Glomerular endothelial cell (primary cell): ENCODE measurements at regions not wholly inside any gene's neighbourhood (a gene's known extent, or its start where the extent isn't known, plus 50 kb on each side); places are given as distances from the start of the nearest gene placed in this dataset.
"Not testable (repeated sequence)": the region's sequence is repeated elsewhere in the genome, so short reads cannot be mapped to it uniquely, and the experiment has no call there.

Source experiments
- DNase-seq: peaks from one replicate; pipeline ENCODE4 v3.0.0-alpha.2; 2011; ENCODE audit warnings: low read depth, low spot score; ENCODE audit errors: extremely low read depth

DNA sequence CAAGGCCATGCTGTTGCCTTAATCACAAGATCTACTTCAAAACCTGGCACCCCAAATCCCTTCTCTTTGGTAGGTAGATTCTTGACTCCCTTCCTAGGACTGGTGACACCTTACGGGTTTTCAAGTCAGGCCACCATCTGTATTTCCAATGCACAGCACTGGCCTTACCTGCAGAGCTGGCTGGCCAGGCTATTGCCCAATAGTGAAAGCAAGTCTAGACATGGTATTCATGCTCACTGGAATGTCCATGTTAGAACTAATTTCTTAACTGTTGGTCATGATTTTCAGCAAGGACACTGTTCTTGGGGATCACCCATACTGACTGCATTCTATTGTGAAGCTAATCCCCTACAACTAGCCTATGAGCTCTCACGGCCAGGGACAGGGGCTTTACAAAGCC is 313.1 kb upstream of the RNF32 start:
- DNase-seq: no peak

DNA sequence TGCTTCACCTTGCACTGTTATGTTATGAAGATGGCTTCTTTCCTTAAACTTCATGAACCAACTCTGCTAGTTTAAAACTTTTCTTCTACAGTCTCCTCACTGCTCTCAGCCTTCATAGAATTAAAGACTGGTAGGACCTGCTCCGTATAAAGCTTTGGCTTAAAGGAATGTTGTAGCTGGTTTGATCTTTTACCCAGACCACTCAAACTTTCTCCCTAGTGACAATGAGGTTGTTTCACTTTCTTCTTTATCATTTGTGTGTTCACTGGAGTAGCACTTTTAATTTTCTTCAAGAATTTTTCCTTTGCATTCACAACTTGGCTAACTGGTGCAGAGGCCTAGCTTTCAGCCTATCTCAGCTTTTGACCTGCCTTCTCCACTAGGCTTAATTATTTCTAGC is 316.4 kb upstream of the RNF32 start:
- DNase-seq: no peak

DNA sequence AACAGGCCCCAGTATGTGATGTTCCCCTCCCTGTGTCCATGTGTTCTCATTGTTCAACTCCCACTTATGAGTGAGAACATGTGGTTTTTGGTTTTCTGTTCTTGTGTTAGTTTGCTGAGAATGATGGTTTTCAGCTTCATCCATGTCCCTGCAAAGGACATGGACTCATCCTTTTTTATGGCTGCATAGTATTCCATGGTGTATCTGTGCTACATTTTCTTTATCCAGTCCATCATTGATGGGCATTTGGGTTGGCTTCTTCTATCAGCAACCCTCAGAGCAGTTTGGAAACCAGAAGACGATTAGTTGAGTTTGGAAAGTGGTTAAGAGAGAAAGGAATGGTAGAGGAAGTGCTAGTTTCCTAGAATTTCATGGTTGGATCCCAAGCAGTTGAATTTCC is 319.1 kb upstream of the RNF32 start:
- not testable (repeated sequence) for DNase-seq

DNA sequence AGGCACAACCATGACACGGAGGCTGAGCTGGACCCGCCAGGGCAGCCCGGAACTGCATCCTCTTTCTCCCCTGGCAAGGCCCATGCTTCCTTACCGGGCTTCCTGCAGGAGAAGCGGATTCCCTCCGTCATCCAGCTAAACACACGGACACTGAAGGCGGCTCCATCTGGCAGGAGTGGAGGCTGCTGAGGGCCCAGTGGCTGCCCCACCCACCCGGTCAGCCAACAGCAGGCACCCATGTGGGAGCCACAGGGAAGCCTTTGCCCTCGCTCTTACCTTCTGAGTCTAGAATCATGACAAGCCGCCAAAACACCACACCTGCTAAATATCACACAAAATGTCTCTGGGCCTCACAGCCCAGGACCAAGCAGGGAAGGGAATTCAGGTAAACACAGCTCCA is 321.6 kb upstream of the RNF32 start:
- DNase-seq: no peak

DNA sequence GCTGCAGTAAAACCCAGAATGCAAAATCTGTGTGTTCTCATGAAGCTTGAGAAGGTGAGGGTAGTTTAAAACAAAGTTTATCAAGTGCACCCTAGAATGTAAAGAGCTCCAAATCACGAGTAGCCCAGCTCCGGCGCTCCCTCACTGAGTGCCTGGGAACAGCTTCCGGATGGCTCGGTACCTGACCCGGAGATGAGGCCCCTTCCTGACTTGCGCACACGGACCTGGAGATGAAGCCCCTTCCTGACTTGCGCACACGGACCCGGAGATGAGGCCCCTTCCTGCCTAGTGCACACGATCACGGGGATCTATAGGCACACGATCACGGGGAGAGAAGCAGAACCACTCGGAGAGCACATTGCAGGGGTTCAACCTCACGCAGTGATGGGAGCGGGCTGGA is 322.1 kb upstream of the RNF32 start:
- DNase-seq: no peak

DNA sequence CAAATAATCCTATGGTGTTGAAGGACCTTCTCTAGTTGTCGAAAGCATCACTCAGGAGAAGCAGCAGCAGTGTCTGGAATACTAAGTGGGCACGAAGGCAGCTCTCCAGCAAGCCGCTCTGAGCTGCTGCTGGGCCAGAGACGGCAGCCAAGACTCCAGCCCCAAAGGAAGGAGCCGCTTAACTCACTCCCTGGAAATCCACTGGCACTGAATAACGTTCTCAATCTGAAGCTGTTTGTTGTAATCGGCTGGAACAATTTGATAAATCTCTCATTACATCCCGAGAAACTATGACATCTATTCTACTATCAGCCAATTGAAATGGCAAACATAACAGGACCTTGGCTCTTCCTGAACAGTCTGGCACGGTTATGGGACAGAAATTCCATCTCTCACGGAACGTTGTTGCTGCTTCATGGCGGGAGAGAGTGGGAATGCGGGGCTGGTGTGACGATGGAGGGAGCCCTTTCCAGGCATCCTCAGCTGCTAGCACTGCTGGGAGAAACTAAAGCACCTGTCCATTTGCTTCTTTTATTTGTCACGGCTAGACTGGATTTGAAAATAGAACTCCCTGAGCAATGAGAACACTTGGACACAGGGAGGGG is 331.5 kb upstream of the RNF32 start:
- DNase-seq: no peak

DNA sequence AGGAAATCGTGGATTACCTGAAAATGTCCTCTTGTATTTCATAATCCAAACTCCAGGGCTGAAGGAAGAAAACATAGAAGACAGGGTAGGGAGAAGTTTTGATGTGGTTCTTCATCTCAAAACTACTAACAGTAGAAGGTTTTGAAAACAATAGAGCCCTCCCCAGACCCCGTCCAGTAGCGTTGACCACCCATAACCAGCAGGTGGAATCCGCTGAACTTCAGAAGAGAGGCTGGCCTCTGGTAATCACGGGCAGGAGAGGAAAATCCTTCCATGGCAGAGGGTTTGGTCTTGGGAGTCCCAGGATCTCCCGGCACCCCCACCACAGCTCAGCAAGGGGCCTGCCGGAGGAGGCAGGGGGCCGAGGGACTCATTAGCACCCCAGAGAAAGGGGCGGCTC is 333.4 kb upstream of the RNF32 start:
- DNase-seq: no peak

DNA sequence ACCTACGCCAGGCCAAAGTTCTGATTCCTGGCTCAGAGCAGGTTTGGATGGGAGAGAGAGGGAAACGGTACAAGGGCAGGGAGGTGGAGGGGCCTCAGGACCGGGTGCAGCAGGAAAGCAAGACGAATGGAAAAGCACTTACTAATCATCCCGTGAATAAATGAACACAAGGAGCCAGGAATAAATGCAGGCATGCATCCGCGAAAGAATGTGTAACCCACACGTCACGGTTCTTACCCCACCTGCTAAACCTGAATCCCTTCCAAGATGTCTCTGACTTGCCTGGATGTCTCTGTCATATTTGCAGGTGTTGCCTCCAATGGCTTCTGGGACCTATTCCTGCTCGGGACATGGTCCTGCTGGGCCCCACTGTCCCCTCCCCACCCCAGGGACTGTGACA is 335.2 kb upstream of the RNF32 start:
- no peak for DNase-seq

DNA sequence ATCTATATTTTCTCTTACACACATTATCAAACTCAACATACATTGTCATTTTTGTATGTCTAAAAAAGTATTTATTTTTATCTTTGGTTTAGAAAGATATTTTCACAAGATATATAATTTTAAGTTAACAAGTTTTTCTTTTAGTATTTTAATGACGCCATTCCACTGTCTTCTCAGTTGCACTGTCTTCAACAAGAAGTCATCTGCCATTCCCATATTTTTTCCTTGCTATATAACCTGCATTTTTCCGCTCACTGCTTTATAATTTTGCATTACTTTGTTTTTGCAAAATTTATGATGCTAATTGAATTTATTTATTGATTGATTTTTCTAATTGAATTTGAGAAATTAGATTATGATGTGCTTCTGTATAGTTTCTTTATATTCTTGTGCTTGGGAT is 357.8 kb upstream of the RNF32 start:
- no peak for DNase-seq

DNA sequence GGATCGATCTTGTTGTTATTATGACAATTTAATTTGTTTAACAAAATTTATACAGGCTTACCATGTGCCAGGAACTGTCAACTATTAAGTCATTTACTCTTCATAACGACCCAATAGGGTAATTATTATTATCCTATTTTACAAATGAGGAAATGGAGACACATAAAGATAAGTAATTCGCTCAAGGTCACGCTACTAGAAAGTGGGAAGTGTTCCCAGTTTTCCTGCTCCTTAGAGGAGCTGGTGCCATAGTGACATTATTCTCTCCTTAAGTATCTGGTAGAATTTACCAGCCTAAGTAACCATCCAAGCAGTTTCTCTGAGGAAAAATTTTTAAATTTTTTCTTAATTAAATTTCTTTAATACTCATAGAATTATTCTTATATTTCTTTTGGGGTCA is 360.9 kb upstream of the RNF32 start:
- no peak for DNase-seq

DNA sequence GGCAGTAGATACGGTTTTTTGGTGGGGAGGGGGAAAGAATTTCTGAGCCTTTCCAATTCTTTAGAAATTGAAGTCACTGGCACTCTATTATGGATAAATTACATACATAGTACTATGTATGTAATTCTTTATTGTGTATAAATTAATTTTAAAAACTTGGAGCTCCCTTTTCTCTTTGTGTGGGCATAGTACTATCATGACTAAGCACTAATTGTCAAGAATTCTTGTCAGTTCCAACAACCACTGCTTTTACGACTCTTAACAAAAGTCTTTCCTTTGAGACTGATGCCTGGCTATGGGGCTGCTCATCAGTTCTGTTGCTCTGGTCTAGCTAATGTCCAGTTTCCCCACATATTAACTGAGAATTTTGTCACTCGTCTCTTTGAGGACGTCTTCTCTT is 365.3 kb upstream of the RNF32 start:
- DNase-seq: no peak

DNA sequence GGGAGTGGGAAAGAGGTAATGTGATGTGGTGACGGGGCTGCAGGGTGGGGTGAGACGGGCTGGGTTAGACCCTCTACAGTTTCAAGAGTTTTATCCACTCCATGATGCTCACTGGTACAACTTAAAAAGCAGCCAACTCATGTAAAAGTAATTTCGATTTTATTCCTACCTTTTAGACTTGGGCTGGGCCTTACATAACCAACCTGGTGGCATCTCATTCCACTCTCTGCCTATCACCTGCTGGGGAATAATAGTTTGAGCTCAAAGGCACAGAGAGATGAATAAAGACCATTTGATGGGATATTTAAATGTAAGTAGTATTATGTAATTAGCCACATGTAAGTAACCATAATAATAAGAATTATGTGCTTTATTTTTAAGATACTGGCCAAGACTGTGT is 366.0 kb upstream of the RNF32 start:
- no peak for DNase-seq

DNA sequence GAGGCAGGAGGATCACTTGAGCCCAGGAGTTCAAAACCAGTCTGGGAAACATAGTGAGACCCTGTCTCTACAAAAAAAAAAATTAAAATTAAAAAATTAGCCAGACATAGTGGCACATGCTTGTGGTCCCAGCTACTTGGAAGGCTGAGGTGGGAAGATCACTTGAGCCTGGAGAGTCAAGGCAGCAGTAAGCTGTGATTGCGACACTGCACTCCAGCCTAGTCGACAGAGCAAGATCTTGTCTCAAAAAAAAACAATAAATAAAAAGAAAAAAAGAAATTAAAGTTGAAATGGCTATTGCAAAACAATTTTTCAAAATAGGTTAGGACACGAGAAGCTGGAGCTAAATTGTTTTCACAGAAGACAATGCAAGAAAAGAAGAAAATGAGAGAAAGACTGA is 379.0 kb upstream of the RNF32 start:
- DNase-seq: no peak

DNA sequence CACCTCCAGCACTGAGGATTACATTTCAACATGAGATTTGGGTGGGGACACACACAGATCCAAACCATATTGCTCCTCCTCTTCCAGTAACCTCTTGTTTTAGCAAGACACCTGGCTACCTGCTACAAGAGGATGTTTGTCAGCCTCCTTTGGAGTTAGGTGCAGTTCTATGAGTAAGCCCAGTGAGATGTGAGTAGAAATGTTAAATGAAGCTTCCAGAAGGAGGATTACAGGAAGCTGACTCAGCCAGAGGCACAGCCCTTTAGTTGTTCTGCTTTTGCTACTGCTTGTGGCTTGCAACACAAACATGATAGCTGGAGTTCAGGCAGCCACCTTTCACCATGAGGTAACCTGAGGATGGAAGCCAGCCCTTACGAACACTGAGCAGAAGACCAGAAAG is 382.7 kb upstream of the RNF32 start:
- no peak for DNase-seq

DNA sequence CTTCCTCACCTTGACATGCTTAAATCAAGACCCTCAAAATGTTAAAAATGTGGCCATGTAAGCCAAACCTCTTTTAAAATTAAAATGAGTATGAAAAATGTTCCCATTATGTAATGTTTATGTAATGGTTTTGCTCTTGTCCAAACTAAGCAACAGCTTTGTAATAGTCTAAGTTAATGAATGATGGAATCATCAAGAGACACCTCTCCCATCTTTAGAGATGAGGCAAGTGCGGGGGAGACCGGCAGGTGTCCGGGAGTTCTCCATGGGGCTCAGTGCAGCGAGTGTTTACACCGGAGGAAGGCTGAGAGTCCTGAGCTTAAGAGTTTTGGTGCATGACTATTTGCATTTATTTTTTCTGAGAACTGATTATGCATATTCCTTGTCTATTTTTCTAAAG is 384.9 kb upstream of the RNF32 start:
- no peak for DNase-seq

DNA sequence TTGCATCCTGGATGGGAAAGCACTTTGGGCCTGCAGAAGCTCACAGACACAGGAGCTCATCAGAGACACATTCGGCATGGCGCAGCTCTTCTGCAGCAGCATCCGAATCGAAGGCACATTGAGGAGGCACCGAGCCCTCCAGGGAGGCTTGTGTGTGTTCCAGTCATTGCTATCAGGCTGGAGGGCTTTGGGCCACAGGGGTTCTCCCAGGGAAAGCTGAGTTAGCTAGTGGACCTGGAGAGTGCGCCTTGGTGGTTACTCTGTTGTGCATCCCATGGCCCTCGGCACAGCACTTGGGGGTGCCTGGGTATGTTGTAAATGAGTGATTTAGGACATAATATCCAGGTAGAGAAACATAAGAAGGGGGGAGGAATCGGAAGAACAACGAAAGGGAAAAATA is 388.7 kb upstream of the RNF32 start:
- no peak for DNase-seq

DNA sequence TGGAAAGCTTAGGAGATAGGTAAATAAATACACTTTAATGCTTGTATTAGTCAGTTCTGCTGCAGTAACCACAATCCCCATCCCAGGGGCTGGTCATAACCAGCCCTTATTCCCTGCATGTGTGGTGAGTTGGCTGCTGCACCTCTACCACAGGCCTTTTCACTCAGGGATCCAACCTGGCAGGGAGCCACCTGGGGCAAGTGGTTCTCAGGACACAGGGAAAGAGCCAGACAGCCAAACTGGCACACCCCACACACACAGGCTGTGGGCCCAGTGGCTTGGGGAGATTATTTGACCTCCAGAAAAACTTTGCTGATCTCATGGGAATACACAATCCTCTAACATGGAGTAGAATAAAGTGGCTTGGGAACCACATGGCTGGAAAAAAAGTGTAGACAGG is 400.0 kb upstream of the RNF32 start:
- no peak for DNase-seq

DNA sequence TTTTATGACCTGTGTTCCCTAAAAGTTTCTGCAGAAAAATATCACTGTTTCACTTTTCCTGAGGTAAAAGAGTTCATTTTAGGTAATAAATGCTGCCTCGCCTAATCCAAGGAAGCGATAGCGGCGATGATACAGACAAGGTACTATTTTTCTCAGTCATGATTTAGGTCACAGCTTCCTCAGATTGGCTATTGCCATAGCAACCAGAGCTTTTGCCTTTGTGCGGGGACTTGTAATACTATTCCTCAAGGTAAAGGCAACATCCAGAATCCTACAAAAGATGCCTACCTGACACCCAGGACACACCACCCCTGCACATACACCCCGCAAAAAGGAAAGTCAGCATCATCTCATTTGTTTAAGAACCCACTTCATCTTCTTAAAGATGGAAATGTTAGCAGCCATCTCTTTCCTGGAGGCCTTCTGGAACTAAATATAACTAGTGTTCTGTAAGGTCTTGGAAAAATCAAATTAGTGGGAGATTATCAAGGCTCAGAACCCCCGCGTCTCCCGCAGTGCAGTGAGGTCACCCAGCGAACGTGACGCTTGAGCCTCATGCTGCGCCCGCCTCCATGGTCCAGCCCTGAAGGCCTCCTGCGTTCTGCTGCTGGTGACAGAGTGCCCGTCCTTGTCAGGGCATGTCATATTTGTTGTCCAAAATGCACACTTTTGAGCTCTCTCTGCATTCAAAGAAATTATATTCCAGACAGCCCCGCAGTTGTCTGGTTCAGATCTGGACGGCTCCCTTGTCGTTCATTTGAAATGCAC is 402.0 kb upstream of the RNF32 start:
- DNase-seq: no peak

DNA sequence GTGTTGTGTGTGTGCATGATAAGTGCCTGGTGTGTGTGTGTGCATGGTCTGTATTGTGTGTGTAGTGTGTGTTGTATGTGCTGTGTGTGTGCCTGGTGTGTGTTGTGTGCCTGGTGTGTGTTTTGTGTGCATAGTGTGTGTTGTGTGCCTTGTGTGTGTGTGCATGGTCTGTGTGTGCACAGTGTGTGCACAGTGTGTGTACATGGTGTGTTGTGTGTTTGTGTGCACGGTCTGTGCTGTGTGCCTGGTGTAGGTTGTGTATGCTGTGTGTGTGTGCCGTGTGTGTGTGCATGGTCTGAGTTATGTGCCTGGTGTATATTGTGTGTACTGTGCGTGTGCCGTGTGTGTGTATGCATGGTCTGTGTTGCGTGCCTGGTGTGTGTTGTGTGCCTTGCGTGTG is 403.0 kb upstream of the RNF32 start:
- DNase-seq: no peak

DNA sequence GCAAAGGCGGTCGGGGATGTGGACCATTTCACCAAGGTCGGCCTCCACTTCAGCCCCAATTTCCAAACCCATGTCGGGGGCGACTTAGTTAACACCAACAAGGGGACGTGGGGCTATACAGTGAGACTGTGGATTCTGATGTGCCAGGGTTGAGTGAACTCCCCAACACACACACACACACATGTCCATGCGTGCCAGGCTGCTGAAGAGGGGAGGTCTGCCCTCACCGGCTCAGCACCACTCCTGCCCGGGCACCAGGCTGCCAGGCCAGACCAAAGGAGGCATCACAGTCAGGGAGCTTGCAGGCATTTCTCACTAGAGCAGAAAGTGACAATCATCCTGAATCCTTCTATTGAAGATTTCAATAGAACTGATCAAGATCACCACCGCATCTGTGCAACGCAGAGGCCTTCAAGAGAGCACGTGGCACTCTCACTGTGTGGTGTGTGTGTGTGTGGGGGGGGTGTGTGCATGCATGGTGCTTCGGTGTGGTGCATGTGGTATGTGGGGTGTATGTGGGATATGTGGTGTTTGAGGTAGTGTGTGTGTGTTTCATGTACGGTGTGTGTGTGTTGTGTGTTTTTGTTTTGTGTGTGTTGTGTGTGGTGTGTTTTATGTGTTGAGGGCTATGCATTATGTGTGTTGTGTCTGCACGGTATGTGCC is 403.5 kb upstream of the RNF32 start:
- no peak for DNase-seq

DNA sequence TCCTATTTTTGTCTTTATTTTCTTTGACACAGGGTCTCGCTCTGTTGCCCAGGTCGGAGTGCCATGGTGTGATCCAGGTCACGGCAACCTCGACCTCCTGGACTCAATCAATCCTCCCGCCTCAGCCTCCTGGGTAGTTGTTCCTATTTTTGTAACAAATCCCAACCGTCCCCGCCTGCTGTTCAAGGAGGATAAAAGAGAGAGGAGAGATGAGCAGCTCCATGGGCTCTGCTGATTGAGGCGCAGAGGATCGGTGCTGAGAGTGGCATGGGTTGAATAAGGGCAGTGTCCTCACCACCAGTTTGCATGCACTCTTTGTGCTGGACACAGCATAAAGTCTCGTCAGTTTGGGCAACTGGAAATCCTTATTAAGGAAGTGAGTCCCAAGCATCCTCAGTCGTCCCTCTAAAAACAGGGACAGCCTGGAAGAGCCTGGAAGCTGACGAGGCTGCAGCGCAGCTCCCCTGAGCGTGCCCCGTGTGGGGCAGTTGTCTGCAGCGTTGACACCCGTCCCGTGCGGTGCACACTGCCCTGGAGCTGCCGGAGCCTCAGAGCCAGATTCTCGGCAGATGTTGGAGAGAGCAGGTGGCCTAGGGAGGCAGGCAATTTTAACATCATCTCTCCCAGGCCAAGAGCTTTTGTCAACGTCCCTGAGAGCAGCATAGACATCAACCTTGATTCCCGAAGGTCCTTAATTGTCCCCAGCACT is 404.2 kb upstream of the RNF32 start:
- DNase-seq: no peak
